NCI-H1048 (cell line): ENCODE measurements at regions not wholly inside any gene's neighbourhood (a gene's known extent, or its start where the extent isn't known, plus 50 kb on each side); places are given as distances from the start of the nearest gene placed in this dataset.

ENCODE experiments used
- DNase-seq: peaks from one replicate; lab custom pipeline; 2025; lab: John Stamatoyannopoulos, UW

DNA sequence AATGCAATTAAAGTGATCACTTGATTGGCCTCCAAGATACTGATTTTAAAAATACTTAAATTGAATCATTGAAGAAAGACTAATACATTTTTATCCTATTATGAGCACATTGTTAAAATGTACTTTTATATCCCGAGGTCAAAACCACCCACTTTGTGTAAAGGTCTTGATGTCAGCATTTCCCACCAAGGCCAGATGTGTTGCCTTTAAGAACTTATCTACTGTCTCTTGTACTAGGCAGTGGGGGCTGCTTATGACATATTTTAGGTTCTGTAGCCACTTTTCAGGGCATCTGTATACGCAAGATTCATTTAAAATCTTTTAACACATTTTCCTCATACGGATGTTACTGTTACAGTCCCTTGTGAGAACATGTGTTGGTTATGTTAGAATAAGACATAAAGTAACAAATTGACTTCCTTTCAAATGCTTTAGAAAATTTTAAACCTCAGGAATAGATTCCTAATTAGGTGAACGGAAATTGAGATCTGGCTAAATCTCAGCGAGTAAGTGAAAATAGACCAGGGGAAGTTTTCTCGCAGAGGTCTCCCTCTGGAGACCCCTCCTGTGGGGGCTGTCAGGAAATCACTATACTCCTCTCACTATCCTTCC, 456.2 kb downstream of the ADAMTS20 start:
- DNase-seq = no peak

DNA sequence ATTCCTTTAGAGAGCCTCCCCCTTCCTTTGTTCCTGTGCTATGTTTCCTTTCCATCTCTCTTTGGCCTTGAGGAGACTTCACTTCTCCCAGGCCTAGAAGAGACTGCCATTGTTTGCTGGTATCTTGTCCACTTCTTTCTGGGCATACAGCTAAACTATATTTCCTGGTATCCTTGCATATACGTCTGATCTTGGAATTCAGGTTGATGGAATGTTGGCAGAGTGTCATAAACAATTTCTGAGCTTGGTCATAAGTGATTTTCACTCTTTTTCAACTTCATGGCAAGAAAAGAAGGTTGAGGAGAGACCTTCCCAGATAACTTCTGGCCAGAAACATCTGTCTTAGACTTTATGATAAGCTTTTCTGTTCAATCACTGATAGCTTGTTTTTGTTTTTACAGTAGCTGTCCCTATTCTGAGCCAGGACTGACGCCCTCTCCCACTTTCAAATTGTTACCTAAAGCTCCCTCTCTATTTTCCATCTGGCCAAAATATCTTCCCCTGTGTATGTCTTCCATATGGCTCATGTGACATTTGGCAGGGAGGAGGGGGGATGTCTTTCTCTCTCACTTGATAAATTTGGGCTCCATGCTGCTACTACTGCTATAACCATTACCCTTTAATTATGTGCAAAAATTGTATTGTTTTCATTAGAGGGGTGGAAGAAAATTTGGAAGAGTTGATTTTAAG, 457.0 kb downstream of the ADAMTS20 start:
- no peak for DNase-seq

DNA sequence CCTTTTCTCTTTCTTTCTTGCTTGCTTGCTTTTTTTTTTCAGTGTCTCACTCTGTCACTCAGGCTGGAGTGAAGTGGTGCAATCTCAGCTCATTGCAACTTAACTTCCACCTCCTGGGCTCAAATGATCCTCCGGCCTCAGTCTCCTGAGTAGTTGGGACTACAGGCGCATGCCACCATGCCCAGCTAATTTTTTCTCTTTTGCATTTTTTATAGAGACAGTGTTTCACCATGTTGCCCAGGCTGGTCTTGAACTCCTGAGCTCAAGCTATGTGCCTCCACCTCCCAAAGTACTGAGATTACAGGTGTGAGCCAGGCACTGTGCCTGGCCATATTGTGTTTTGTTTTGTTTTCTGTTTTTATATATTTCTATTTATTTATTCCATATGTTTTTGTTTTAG, 461.0 kb downstream of the ADAMTS20 start:
- DNase-seq = no peak

DNA sequence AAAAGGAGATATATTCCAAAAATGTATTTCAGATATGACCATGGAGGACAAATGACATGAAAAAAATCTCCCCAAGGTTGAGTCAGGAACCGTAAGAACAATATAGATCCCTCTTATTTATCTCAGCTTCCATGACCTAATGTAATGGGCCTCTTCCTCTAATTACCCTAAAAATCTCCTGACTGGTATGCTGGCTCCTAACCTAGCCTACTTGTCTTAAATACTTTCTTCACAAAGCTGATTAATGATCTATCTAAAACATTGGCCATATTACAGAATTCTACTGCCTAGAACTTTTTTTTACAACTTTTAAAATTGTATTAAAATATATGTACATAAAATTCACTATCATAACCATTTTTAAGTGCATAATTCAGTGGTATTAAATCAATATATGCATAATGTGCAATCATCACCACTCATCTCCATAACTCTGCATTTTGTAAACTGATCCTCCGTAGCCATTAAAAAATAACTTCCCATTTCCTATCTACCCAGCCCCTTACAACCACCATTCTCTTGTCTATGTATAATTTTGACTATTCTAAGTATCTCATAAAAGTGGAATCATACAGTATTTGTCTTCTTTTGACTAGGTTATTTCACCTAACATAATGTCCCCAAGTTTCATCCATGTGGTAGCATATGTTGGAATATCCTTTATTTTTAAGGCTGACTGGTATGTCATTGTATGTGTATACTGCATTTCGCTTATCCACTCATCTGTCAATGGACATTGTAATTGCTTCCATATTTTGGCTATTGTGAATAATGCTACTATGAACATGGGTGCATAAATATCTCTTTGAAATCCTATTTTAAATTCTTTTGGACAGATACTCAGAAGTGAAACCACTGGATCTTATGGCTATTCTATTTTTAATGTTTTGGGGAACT, 464.6 kb downstream of the ADAMTS20 start:
- no peak for DNase-seq

DNA sequence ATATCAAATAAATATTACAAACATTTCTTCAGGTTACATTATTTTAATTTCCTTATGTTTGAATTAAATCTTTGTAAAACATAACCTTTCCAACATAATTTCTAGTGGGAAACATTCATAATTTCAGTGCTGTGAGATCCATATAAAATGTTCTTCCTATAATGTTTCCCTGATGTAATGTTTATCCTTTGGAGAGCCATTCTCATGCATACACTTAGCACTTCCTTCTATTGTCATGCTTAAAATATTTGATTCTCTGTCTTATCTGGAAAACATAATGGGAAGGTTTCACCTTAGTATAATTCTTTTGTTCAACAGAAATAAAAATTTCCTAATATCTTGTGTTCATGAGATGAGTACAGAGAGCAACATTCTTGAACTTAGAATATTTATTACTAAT, 472.5 kb downstream of the ADAMTS20 start:
- DNase-seq = no peak

DNA sequence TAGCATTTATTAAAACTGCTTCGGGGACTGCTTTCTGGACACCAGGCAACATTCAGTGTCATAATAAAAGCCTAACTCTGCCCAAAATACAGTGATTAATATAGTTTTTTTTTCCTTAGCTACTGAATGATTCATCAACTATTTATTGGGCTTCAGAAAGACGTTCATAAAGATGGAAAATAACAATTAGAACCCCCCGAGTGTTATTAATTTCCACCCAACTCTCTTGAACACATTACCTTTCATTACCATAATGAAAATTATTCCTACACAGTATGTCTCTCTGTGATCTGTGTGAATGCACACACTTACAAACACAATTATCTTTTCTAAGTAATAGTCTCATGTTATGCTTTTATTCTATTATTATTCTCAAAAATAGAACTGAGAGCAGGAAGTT, 473.0 kb downstream of the ADAMTS20 start:
- DNase-seq = no peak

DNA sequence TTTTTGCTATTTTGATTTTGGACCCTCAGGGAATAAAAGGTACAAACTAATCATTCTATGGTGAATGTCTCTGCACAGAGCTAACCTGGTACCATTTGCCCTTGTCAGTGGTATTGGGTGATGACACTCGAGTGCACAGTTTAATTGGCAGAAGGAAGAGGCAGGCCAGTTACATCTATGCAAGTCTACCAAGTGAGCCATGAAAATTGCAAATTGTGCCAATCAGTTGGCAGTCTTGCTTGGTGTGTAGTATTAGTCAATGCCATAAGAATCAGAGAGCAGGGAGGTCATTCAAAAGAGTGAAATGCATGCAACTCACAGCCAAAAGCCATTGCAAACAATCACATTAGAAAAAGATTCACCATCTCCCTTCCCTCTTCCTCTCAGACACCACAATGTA, 479.6 kb downstream of the ADAMTS20 start:
- DNase-seq = no peak

DNA sequence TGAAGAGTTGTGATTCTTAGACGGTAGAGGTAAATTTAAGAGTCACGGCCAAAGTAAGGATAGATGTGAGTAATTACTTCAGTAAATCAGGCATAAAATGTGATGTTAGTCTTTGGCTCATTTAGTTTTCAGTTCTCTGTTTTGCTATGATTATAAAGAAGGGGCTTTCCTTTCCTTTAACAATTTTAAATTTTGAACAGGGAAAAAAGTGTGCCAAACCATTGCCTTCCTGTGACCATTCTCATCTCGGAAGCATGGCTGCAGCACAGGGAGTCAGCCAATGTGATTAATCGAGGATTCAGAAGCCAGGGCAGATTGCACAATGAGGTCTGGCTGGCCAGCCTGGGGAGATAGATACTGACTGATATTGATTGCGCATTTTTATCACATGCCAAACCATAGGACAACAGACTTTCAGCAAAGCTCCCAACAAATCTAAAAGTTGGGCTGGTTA, 480.2 kb upstream of the PRICKLE1 start:
- DNase-seq = no peak

DNA sequence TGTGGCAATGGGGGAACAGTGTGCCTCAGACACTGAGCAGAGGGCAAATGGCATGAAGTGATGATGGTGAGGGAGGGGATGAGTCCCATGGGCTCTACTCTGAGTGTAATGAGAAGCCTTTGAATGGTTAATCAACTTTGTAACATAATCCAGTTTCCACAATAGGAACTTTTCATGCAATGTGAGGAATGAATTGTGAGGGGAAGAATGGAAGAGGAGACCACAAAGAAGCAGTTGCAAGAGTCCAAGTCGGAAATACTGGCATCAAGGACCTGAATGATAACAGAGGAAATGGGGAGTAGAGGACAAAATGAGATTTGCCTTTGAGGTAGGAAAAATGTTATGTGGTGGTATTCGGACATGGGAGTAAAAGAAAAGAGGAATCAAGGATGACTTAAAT, 476.9 kb upstream of the PRICKLE1 start:
- DNase-seq = no peak

DNA sequence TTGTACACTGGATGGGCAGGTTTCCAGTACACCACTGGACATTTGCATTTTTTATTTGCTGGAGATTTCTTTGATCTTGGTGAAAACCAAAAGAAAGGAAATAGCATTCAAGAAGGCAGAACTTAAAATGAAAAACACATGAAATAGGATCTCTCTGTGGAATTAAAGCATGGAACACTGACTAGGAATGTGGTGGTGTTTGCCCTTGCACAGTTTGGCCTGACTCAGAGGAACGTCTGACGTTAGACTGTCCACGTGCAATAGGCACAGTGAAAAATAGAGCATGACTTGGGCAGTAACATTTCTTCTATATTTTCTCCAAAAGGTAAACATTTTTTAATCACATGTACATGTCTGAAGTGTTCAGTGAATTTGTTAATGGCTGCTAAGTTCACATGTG, 474.1 kb upstream of the PRICKLE1 start:
- DNase-seq = no peak

DNA sequence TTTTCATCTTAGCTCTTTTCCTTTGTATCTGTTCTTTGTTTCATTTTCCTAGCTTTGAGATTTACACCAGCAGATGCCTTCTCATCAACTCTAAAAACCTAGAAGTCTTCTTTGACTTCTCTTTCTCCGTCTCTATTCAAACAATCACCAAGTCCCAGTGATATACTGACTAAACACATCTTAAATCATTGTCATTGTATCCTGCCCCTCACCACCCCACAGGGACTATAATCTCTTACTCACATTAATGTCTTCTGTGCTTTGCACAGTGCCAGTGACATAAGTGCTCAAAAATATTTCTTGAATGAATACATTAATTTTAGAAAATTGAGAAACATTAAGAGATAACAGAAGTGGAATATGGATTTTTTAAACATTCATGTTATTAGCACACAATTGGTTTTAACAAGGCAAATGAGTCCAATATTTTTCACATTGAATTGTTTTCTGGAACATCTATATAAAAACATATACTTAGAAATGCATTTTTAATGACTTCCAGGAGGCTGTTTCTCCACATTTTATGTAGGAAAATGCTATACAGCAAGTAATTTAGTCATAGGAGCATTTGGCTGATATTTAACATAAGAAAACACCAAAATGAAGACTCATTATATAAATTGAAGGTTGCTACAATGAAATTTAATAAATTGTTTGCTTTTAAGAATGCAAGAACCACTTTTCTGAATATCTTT, 472.8 kb upstream of the PRICKLE1 start:
- no peak for DNase-seq

DNA sequence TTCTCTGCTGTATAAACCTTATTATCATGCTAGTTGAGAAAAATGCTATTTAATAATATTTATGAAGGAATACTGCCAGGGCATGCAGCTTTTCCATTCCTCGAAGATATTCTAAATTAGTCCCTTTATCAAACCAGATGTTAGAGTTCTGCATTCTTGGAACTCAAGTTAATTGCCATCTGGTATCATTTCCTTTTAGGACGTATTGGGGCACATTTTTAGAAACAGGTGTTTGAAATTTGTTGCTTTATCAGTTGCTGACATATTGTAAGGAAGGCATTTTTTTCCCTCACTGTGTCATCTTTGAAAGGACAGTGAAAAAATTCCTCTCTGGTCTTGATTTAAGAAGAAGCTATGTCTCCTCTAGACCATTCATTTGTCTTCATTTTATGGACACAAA, 471.2 kb upstream of the PRICKLE1 start:
- no peak for DNase-seq

DNA sequence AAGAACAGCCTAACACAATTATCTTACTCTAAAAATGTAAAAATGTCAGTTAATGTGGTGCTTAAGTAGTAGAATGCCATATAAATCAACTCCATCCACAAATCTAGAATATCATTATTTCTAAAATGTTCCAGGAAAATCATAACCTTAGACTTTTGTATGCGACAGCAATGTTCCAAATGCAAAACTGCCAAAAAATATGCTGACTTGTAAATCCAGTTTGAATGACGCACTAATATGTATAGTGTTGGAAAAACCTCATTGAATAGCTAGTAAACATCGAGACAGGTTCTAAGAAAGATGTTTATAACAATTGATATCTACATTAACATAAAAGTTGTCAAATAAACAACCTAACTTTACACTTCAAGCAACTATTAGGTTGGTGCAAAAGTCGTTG, 469.1 kb upstream of the PRICKLE1 start:
- DNase-seq = no peak

DNA sequence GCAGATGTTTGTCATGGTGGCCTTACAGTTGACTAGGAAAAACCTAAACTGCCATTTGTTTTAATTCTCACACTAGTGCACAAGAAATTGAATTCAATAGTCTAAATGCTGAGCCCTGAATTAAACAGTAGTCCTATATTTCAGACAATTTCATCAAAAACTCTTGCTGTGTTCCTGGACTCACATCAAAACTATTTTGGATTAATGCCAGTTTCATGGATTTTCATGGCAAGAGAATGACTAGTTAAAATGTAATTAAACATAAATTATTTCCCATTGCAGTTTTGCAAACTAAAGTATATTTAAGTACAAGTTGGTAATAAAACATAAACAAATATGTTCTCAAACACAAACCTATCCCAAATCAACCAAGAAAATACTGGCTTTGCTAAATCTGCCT, 468.0 kb upstream of the PRICKLE1 start:
- no peak for DNase-seq

DNA sequence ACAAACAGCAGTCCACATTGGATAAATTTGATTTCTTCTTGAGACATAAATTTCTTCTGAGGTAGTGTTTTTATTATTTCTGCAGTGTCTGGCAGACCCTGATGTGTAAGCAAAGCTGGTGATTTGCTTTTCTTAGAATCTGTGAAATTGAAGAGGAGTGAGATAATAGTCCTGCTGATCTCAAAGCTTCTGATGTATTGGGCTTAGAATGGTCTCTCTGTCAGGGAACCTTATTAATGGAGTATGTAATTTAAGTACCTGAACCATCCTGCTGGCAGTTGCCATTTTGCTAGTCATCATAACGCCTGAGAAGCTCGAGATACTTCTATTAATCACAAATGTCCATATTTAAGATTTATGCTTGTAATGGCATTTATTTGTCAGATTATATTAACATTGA, 464.5 kb upstream of the PRICKLE1 start:
- no peak for DNase-seq

DNA sequence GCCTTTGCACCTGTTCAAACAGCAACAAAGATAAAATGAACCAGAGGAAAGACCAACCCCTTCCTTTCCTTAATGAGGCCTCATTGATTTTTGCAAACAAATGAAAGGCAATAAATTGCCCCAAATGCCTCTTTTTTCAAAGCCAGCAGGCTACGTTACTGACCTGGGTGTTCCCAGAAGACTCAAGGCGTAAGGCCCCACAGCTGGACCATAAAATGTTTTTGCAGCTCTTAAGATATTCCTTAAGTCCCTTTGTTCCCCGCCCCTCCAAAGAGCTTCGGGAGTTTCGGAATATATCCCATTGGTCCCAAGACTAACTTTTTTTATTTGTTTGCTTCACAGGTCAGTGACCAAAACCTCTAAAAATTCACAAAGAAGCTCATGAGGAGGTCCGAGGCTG, 462.9 kb upstream of the PRICKLE1 start:
- no peak for DNase-seq

DNA sequence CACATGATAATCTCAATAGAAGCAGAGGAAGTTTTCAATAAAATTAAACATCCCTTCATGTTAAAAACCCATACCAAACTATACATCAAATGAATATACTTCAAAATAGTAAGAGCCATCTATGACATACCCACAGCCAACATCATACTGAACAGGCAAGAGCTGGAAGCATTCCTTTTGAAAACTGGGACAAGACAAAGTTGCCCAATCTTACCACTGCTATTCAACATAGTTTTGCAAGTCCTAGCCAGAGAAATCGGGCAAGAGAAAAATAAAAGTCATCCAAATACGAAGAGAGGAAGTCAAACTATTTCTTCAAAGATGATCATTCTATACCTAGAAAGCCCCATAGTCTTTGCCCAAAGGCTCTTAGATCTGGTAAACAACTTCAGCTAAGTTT, 454.7 kb upstream of the PRICKLE1 start:
- DNase-seq = no peak

DNA sequence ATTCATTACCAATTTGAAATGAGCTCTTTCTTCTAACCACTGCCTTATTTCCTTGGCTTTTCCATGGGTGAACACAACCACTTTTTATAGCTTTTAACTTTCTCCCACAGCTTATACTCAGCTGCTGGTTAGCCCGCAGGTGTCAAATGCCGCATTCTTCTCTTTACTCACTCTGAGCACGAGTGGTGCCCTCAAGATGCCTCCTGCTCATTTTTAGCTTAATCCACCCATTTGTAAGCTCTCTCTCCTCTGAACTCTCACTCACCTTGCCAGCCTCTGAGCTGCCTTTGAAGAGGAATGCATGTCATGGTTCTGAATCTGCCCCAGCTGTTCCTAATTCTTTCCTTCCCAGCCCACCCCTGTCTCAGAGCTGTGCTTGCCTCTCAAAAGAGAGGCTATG, 449.4 kb upstream of the PRICKLE1 start:
- DNase-seq = no peak

DNA sequence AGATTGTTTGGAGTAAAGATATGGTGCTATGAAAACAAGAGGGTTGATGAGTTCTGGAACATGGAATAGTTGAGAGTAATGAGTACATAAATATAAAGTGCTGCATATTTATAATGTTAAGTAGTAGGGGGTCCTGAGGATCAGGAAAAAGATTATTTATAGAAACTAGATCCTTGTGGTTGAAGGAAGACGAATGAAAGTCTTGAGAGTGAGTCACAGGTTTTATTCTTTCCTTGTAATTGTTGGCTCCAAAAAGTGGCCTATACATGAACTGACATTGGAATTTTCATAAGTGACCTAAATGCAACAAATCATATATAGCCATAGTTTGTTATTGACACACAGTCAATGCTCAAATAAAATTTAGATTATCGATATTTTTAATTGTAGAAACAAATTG, 440.4 kb upstream of the PRICKLE1 start:
- DNase-seq = no peak

DNA sequence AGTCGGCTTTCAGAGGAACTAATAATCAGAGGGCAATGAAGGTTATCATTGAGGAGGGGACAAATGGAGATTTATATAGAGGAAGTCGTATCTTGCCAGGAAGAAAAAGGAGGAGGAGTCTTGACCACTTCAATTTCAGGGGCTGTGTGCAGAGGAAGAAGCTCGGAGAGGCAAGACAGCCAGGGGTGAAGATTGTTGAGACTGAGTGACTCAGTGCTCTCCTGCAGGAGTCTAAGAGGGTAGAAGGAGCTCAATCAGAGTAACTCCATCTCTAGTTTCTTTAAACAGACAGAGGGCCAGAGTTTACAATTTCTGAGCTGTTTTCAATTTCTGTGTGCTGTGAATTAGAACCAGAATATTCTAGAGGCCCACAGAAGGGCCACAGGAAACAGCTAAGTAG, 439.3 kb upstream of the PRICKLE1 start:
- no peak for DNase-seq

DNA sequence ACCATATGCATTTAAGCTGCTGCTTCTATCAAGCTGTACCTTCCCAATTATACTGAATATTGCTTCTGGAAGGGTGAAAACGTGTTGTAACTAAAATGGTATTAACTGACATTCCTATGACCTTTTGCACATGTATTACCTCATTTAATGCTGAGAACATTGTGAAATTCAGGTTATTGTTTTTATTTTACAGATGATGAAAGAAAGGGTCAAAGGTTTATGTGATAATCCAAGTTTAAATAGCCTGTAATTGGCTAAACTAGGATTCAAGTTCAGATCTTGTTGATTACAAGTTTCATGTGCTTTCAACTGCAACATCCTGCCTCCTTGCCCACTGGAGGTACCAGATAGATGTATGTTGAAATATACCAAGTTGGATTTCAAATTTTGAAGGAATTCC, 433.3 kb upstream of the PRICKLE1 start:
- no peak for DNase-seq

DNA sequence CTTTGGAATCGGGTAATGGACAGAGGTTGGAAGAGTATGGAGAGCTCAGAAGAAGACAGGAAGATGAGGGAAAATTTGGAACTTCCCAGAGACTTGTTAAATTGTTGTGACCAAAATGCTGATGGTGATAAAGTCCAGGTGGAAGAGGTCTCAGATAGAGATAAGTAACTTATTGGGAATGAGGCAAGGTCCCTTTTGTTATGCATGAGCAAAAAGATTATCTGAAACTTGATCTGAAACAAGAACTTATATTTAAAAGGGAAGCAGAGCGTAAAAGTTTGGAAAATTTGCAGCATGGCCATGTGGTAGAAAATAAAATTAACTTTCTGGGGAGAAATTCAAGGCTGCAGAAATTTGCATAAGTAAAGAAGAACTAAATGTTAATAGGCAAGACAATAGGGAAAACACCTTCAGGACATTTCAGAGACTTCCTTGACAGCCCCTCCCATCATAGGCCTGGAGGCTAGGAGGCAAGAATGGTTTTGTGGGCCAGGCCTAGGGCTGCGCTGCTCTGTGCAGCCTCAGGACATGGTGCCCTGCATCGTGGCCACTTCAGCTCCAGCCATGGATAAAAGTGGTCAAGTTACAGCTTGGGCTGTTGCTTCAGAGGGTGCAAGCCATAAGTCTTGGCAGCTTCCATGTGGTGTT, 425.7 kb upstream of the PRICKLE1 start:
- no peak for DNase-seq
